GM04503 (cell line): ENCODE measurements at regions not wholly inside any gene's neighbourhood (a gene's known extent, or its start where the extent isn't known, plus 50 kb on each side); places are given as distances from the start of the nearest gene placed in this dataset.
"Not testable (repeated sequence)": the region's sequence is repeated elsewhere in the genome, so short reads cannot be mapped to it uniquely, and the experiment has no call there.

Source experiments
- DNase-seq: peaks from one replicate; pipeline ENCODE4 v3.0.0-alpha.2; 2012; ENCODE audit warnings: low read depth

DNA sequence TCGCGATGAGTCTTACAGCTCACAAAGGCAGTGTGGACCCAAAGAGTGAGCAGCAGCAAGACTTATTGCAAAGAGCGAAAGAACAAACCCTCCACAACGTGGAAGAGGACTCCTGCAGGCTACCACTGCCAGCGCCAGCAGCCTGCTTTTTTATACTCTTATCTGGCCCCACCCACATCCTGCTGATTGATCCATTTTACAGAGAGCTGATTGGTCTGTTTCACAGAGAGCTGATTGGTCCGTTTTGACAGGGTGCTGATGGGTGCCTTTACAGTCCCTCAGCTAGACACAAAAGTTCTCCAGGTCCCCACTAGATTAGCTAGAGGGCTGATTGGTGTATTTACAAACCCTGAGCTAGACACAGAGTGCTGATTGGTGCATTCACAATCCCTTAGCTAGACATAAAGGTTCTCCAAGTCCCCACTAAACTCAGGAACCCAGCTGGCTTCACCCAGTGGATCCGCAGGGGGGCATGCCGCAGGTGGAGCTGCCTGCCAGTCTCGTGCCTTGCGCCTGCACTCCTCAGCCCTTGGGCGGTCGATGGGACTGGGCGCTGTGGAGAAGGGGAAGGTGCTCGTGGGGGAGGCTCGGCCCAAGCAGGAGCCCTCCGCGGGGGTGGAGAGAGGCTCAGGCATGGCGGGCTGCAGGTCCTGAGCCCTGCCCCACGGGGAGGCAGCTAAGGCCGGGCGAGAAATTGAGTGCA lies 75.7 kb downstream of the QDPR start:
- not testable (repeated sequence) for DNase-seq

DNA sequence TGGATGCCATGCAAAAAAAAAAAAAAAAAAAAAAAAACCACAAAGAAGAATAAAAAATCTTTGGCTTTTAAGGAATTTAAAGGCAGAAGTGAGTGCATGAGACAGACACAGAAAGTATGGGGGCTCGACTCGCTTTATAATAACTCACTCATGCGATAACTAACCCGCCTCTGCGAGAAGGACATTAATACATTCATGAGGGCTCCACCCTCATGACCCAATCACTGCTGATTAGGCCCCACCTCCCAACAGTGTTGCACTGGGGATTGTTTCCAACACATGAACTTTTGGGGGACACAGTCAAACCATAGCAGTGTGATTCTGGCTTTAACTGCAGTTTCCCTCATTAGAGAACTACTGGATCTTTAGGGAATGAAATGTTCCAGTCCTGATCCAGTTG lies 78.1 kb downstream of the QDPR start:
- no peak for DNase-seq

DNA sequence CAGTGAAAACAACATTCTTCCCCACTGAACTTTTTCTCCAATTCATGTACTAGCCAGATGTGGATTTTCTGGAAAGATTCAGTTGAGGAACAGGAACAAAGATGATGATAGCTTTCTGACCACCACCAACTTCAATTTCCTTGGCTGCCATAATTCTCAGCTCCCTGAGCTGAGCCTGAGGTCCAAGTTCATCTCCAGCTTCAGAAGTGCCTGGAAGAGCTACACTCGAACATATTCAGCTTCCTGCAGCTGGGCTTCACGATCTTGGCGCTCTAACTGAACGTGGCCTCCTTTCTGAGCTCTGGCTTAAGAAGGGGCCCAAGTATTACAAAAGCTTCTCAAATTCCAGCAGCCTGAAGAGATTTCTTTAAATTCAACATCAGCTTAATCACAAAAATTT lies 83.9 kb downstream of the QDPR start:
- no peak for DNase-seq

DNA sequence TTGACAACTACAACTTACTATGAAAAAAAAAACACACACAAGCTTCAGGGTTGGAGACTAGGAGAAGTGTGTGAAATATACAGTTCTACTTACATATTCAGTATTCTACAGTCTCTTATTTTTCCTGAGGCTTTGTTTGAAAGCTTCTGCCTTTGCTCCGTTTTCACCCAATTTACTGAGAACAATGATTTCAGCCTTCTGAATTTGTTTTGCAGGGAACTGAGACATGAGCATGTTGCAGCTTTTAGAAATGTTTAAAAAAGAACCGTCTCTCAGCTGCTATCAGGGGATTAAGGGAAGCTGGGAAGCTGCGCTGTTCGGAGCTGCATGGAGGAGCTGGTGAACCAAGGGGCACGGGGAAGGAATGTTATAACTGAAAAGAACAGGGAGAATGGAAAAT lies 85.7 kb downstream of the QDPR start:
- DNase-seq: no peak

DNA sequence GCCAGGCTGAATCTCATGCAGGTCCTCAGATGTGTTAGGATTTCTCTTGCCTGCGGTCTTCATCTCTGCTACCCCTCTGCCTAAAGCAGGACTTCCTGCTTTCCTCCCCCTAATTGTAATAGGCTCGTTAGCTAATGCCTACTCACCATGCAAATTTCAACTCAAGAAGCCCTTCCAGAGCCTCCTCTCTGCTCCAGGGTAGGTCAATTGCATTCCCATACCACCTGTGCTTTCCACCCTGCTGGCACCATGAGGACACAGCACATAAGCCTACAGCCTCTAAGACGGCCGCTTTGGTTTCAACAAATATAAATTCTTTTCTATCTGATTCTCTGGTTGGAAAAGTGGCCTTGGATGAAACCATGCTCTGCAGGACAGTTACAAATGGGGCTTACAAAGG lies 93.9 kb downstream of the QDPR start:
- DNase-seq: no peak

DNA sequence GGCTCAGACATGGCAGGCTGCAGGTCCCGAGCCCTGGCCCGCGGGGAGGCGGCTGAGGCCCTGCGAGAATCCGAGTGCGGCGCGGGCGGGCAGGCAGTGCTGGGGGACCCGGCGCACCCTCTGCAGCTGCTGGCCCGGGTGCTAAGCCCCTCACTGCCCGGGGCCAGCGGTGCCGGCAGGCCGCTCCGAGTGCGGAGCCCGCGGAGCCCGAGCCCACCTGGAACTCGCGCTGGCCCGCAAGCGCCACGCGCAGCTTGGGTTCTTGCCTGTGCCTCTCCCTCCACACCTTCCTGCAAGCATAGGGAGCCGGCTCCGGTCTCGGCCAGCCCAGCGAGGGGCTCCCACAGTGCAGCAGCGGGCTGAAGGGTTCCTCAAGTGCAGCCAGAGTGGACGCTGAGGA lies 97.5 kb downstream of the QDPR start:
- DNase-seq: no peak

DNA sequence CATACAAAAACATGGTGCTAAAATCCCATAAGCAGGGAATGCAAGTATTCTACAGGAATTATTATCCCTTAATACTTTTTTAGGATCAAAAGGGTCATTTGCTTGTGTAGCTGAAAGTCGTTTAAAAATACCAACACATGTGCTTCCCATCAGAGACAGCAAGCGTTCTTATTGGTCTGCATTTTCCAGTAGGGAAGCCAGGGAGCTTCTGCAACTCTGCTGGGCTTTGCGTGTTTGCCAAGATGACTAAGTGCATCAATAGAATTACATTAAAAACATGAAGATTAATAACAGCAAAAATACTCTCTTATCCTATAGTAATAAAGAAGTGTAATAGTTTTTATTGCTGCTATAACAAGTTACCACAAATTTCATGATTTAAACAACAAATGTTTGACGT lies 111.2 kb downstream of the QDPR start:
- no peak for DNase-seq

DNA sequence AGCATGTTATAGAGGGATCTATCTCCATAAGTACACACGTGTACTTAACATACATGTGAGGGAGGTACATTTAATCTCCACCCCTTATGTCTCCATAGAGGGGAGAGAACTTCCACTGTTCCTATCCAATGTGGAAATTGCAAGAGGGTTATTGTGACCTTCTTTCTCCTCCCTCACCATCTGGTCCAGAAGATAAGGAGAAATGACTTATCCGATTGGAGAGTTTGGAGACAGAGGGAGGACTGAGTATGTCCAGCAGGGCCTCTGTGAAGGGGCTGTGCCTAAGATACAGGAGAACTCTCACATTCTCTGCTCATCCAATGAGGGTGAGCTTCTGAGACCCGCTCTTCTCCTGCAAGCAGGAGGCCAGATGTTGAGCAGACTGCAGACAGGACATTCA lies 113.1 kb downstream of the QDPR start:
- DNase-seq: no peak

DNA sequence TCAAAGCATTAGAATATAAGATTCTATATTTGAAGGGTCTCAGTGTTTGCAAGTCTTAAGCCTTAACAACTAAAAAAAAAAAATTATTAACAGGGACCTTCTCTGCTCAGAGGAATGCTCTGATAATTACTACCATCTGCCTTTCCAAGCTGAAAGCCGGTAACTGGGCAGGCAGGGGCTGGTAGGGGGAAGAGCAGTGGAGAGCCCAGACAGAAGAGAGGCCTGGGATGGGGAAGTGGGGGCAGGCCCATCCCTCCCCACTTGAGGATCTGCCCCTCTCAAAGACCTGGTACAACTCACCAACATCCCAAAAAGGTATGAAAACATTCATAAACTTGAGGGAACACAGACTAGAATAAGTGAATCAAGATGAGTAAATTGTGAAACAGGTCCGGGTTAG lies 113.9 kb downstream of the QDPR start:
- DNase-seq: no peak

DNA sequence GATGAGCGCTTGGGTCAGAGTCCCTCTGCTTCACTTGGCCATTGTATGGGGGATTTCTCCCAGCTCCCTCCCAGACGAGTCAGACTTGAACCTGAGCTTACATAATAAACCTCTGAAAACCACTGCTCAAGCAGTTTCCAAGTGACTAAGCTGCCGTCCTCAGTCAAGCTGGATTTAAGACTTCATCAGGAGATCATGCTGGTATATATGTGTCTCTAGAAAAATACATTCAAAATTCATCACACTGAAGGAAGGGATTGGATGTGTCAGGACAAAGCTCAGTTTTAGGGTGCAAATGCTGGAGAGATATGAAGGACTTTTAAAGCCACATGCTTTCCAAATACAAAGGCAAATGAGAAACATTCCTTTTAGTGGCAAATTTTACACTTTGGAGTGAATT lies 114.3 kb downstream of the QDPR start:
- no peak for DNase-seq

DNA sequence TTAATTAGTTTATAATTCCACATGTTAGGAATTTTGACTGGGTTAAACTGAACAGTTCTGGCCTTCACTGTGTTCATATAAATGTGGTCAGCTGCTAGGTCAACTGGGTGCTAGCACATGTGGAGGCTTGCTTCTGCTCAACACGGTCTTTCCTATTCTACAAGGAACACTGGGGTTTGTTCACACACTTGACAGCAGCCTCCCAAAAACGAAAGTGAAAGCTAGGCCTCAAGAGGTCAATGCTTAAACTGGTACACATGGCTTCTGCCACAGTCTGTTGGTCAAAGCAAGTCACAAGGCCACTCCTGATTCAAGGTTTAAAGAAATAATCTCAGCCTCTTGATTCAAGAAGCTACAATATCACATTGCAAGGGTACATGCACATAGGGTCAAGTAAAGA lies 126.5 kb downstream of the QDPR start:
- DNase-seq: no peak

DNA sequence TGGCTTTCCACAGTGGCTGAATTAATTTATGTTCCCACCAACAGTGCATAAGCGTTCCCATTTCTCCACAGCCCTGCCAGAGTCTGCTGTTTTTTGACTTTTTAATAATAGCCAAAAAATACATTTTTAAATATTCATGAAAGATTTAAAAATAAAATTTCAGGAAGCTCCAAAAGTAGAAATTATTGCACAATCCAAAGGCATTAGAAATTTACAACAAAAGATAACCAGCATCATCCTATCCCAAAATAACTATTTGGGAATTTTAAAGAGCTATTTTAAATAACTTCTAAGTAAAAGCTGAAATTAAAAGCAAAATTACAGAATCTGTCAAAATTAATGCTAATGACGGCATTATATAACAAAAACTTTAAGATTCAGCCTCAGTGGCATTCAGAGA lies 131.5 kb downstream of the QDPR start:
- no peak for DNase-seq

DNA sequence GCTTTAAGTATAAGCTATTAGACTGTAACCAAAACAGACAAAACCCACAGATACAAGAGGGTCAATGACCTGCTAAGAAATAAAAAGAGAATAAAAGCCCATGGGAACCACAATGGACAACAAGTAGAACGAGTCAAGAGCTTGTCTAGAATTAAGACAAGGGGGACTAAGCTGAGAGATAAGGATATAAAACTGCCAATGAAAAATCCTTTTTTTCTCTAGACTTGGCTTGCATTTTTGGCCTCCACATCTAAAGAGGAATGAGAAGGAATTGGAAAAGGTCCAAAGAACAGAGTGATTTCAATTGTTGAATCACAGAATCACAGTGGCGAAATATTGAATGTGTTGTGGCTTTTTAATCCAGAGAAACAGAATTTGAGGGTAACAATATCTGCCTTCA lies 135.7 kb downstream of the QDPR start:
- no peak for DNase-seq

DNA sequence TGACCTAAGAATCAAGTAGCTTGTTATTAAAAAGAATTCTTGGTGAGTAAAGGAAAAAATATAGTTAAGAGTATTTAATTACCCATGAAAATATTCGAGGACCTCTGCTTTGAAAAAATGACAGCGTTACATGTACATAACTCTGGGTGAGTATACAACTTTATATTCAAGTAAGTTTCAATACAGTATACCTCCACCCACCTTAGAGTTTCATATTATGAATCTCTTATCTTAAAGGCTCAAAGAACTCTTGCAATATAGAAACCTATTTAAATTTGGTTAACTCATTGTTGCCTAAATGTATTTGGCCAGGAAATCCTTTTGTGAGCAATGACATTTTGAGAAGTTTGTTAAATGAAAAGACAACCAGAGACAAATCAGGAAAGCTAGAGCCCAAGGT lies 138.2 kb downstream of the QDPR start:
- no peak for DNase-seq

DNA sequence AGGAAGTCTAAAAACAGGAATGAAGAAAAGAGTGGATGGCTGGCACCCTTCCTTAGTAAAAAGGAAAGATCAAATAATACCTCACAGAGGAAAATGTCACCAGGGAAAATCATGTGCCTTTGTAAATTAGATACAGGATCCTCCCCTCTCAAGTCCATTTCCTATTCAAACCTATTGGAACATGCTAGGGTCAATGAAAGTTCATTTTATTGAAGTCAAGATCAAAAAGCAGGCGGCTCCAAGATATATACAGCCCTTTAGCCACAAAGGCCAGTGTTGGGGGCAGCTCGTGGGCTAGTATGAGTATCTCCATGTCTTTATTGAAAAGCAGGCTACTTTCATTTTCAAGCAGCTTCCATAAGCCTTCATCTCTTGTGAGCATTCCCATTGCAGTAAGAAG lies 141.1 kb downstream of the QDPR start:
- DNase-seq: no peak

DNA sequence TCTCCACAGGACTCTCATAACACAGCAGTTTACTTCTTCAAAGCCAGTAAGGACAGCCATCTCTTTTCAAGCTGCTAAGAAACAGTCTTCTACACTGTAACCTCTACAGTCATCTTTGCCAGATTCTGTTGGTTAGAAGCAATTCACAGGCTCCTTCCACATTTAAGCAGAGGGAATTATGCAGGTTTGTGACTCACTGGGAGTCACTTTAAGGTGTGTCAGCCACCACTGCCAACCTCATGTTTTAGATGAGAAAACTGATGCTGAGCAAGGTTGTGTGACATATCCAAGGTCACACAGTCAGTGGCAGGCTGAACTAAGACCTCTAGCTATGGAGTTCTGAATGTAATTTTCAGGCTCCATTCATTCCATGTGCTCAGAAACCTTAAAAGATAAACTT lies 143.5 kb downstream of the QDPR start:
- DNase-seq: no peak

DNA sequence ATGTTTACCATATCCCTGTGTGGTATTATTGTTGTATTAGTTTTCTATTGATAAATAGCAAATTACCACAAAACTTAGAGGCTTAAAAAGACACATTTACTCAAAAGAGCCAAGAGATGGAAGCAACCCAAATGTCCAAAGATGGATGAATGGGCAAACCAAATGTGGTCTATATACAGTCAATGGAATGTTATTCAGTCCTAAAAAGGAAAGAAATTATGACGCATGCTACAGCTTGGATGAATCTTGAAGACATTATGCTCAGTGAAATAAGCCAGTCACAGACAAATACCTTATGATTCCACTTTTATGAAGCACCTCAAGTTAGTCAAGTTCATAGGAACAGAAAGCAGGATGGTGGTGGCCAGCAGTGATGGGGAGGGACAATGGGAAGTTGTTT lies 144.7 kb downstream of the QDPR start:
- DNase-seq: no peak

DNA sequence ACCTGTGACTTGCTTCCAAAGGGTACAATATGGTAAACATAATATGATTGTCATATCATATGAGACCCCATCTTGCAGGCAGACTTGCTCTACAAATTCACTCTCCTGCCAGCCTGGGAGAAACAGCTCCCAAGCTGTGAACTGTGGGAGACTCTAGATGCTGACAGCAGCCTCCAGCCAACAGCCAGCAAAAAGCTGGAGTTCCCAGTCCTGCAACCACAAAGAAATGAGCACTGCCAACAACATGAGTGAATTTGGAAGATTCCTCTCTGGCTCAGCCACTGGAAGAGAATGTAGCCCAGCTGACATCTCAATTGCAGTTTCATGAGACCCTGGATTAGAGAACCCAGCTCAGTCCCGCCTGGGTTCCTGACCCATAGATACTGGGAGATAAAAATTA lies 145.4 kb downstream of the QDPR start:
- DNase-seq: no peak

DNA sequence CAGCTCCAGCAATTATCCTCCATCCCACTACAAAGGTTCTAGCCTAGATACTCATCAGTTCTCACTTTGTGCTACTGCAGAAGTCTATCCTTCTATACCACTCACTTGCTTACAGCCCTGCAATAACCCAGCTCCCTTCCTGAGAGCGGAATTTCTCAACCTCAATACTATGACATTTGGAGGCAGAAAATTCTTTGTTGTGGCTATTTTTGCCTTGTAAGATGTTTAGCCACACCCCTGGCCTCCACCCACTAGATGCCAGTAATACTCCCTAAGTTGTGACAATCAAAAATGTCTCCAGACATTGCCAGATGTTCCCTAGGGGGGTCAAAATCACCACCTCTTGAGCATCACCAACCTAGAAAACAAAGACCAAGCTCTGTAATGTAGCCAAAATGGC lies 149.5 kb downstream of the QDPR start:
- no peak for DNase-seq

DNA sequence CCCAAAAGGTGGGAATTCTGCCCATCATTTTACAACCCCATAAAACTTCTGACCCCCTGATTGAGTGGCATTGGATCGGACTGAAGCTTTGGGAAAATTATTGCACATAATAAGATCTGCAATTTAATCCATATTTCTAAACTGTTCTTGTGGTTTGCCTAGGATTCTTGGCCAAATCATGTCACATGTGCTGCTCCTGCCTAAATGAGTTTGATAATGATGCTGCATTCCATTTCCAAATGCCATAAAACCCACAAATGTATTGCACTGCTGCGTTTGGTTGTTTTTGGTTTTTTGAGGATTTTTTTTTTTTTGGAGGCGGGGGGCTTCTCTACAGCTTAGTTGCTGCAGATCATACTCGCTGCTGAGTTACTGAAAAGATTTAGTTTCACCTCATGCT lies 153.6 kb downstream of the QDPR start:
- no peak for DNase-seq

DNA sequence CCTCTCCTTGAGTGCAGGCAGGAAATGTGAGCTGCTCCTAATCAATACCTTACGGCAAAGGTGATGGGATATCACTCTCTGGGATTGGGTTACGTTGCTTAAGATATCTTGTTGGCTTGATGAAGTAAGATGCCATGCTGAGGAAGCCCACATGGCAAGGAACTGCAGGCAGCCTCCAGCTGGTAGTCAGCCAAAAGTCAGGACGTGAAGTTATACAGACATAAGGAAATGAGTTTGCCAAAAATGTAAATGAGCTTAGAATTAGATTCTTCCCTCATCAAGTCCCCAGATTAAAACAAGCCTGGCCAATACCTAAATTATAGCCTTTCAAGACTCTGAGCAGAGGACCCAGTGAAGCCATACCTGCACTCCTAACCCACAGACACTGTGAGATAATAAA lies 155.0 kb downstream of the QDPR start:
- DNase-seq: no peak

DNA sequence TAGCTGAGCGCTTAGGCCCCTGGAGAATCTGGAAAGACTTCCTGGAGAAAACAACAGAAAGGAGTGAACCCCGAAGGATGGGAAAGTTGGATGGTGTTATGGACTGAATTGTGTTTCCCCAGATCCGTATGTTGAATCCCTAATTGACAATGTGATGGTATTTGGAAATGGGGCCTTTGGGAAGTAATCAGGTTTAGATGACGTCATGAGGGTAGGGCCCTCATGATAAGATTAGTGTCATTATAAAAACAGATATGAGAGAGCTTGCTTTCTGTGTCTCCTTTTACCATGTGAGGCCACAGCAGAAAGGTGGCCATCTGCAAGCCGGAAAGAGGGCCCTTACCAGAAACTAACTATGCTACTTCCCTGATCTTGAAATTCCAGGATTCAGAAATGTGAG lies 159.5 kb downstream of the QDPR start:
- DNase-seq: no peak

DNA sequence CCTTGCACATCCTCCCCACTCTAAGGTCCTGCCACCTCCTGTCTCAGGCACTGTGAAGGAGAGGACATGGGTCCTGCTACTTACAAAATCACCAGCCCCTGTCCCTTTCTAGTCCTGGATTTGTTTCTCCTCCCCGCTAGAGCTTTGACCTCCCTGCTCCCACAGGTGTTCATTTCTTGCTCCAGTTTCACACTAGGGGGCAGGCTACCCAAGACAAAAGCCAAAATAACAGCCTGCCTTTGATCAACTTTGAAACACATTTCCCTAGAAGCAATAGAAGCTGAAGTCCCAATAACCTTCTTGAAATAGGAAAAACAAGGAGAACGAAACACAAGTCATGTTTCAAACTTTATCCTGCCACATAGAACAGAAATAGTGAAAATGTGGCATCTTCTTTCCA lies 164.4 kb downstream of the QDPR start:
- no peak for DNase-seq

DNA sequence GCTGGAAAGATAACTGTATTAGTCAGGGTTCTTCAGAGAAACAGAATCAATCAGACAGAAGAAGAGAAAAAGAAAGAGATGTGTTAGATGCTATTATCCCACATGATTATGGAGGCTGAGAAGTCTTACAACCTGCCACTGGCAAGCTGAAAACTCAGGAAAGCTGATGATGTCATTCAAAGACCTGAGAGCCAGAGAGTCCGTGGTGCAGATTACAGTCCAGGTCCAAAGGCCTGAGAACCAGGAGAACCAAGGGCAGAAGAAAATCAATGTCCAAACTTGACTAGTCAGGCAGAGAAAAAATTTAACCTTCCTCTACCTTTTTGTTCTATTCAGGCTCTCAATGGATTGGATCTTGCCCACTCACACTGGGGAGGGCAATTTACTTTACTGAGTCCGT lies 172.5 kb downstream of the QDPR start:
- no peak for DNase-seq

DNA sequence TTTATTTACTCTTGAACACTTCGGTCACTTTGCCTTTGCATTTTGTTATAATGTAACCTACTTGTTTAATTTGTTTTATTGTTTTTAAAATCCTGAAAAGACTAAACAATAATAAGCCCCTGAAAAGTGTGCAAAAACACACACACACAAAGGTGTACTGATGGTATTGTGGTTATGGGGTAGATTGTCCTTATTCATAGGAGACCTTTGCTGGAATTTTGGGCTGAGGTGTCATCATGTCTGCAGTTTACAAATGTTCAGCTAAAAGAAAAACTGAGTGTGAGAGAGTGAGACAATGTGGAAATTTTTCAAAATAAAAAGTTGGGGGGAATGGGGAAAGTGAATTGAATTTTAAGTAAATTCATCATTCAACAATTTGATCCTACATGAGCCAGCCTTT lies 174.9 kb downstream of the QDPR start:
- no peak for DNase-seq
